Daoy (cell line): ENCODE measurements at regions not wholly inside any gene's neighbourhood (a gene's known extent, or its start where the extent isn't known, plus 50 kb on each side); places are given as distances from the start of the nearest gene placed in this dataset.

Experiments
- DNase-seq: peaks from one replicate; pipeline ENCODE4 v3.0.0-alpha.2; 2015; ENCODE audit warnings: low read depth

- no peak for DNase-seq
These were observed 214.8 kb upstream of the RAB6C start for GRCh38 chr2:129764376-129765325.

- DNase-seq: no peak
These were observed 214.2 kb upstream of the RAB6C start for GRCh38 chr2:129765326-129765677.

GRCh38 chr2:129765678-129766351 is 213.7 kb upstream of the RAB6C start:
- DNase-seq: no peak

- DNase-seq: no peak
These were observed 213.0 kb upstream of the RAB6C start for GRCh38 chr2:129766374-129766993.

GRCh38 chr2:129767346-129768035 is 212.0 kb upstream of the RAB6C start:
- DNase-seq: no peak

- DNase-seq: no peak
These were observed 211.5 kb upstream of the RAB6C start for GRCh38 chr2:129768036-129768386.

GRCh38 chr2:129768485-129769184 is 210.8 kb upstream of the RAB6C start:
- no peak for DNase-seq

- no peak for DNase-seq
These were observed 210.1 kb upstream of the RAB6C start for GRCh38 chr2:129769185-129769991.

- DNase-seq: no peak
These were observed 207.9 kb upstream of the RAB6C start for GRCh38 chr2:129771418-129772189.

GRCh38 chr2:129772190-129772579 is 207.3 kb upstream of the RAB6C start:
- no peak for DNase-seq

GRCh38 chr2:129775952-129776653 is 203.4 kb upstream of the RAB6C start:
- DNase-seq: no peak

- no peak for DNase-seq
These were observed 202.3 kb upstream of the RAB6C start for GRCh38 chr2:129777146-129777545.

- no peak for DNase-seq
These were observed 201.5 kb upstream of the RAB6C start for GRCh38 chr2:129777762-129778583.

- DNase-seq: no peak
These were observed 200.9 kb upstream of the RAB6C start for GRCh38 chr2:129778584-129778877.

- no peak for DNase-seq
These were observed 199.7 kb upstream of the RAB6C start for GRCh38 chr2:129779783-129780182.

- DNase-seq: no peak
These were observed 198.9 kb upstream of the RAB6C start for GRCh38 chr2:129780316-129781270.
